HuH-7.5 (cell line): ENCODE measurements at regions not wholly inside any gene's neighbourhood (a gene's known extent, or its start where the extent isn't known, plus 50 kb on each side); places are given as distances from the start of the nearest gene placed in this dataset.
"Not testable (repeated sequence)": the region's sequence is repeated elsewhere in the genome, so short reads cannot be mapped to it uniquely, and the experiment has no call there.

Source experiments
- DNase-seq: peaks from one replicate; pipeline ENCODE4 v3.0.0; 2011; ENCODE audit warnings: low spot score

DNA sequence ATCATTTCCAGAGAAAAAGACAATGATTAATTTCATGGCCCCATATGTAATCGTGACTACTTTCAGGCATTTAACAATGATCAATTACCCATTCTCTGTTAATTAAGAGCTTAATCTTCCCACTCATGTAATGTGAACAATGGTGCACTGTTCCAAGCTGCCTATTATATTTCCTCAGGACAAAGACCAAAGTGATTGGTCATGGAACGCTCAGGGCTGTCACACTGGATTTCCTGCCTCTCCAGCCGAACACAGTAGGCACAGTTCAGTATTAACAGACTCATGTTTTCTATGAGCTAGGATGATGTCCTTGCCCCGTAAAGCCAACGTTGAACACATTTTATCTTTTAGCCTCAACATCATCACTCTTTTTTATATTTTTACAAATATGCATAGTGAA is 142.7 kb upstream of the FZD8 start:
- DNase-seq, result no peak

DNA sequence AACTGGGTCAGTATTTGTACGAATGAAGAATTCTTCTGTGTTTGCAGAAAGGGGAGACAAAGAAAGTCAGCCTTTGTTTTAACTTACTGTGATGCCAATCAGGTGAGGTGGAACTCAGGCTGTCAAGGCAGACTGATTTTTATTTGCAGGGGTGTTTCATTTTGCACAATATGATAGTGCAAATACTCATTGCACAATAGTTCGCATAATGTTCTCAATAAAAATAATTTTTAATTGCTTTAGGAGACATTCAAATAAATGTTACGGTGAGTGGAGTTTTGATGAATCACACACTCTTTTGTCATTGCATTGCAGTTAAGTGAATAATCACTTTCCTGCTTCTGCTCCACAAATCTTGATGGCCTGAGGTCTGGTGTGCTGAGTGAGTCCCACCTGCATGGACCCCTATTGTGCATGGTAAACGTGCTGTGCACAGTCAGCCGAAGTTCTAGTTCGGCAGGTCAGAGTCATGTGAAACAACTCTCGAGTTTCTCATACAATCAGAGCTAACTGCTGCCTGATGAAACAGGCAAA is 141.3 kb upstream of the FZD8 start:
- DNase-seq, result no peak

DNA sequence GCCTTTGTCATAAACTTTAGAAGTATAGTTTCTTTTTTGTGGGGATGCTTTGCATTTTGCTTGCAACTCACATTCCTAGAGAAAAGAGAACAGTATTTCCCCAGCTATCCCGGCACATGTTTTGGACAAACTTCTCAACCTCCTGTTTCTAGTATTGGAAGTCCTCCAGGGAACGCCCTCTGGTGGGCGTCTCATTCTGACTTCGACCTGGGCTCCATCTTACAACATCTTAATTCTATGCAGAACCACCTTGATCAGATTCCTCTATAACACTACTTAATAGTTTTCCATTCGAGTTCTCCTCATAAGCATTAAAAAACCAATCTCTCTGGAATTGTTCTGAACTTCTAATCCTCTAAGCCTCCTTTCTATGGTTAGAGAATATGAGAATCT is 139.5 kb upstream of the FZD8 start:
- DNase-seq, result no peak

DNA sequence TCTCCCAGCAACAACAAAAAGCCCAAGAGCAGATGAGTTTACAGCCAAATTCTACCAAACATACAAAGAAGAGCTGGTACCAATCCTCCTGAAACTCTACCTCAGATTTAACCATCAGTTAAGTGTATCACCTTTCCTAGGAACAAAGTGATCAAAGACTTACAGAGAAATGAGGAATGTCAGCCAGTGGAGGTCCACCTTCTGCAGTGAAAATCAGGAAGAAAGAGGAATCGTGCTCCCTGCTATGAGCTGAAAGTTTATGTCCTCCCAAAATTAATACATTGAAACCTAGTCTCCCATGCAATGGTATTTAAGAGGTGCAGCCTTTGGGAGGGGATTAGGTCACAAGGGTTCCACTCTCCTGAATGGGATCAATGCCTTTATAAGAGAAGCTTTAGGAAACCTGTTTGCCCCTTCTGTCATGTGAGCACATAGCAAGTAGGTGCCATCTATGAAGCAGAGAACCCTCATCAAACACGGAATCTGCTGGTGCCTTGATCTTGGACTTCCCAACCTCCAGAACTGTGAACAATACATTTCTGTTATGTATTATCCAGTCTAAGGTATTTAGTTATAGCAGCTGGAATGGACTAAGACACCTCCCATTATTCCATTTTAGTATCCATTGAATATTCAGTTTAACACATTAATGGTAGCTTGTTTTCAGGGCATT is 139.0 kb upstream of the FZD8 start:
- no peak for DNase-seq

DNA sequence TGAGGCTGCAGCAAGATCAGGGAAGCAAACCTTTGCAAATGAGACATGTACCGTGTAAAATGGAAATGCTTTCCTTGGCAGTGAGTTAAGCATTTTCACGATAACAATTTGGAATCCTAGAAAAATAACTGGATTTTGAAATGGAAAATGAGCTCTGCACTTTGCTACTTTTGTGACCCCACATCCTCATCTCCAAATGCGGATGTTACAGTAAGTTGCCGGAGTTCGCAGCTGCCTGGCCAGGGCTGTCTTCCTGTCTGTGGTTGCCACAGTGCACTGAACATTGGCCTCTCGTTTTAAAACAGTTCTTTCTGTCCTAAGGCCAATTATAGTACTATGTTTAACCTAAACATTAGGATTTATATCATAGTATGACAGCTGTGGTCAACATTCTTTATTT is 136.2 kb upstream of the FZD8 start:
- no peak for DNase-seq

DNA sequence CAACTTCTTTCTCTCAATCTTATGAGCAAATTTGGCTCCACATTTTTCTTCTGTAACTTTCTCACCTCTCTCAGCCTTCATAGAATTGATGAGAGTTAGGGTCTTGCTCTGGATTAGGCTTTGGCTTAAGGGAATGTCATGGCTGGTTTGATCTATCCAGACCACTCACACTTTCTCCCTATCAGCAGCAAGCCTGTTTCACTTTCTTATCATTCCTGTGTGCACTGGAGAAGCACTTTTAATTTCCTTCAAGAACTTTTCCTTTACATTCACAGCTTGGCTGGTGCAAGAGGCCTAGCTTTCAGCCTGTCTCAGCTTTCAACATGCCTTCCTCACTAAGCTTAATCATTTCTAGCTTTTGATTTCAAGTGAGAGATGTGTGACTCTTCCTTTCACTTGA is 134.5 kb upstream of the FZD8 start:
- DNase-seq, result not testable (repeated sequence)

DNA sequence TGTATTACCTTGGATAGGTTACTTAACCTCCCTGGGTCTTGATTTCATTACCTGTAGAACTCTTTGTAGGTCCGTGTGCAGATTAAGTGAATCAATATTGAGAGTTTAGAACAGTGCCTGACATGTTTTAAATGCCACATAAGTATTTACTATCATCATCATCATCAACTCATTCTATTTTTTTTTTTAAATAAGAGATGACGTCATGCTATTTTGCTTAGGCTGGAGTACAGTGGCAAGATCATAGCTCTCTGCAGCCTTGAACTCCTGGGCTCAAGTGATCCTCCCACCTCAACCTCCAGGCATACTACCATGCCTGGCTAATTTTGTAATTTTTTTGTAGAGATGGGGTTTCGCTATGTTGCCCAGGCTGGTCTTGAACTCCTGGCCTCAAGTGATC is 132.0 kb upstream of the FZD8 start:
- no peak for DNase-seq

DNA sequence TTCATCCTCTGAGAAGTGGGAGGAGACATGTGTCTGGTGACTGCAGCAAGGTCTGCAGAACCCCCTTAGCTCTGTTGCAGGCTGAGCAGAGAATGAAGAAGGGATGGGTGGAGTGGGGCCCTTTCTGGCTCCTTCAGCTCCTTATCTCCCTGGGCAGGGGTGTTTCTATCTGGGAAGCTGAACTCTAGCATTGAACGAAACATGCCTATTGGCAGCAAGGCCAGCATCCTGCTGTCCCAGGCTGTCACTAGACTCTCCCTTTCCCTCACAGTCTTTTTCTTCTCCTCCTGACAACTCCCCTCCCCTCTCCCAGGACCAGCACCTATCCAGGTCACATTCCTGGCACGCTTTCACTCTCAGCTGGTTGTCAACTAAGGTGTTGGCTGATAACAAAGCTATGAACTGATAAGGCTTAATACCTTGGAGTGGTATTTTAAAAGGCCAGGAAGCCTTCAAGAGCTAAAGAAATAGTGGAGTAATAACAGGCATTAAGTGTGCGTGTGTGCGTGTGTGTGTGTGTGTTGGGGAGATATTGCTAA is 128.8 kb upstream of the FZD8 start:
- DNase-seq, result no peak

DNA sequence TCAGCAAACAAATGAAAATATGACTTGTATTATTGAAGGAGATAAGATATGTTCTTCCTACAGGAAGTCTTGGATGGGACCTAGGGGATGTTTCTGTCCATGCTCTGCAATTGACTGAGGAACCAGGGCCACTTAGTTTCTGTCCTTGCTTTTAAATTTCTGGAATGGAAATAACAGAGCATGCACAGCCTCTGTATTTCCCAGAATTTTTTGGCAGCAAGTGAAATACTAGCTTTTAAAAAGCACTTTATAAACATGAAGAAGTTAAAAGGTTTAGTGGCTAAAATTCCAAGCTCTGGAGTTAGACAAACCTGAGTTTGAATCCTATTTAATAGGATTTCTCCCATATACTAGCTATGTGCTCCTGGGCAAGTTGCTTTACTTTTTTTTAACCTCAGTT is 127.7 kb upstream of the FZD8 start:
- DNase-seq, result no peak

DNA sequence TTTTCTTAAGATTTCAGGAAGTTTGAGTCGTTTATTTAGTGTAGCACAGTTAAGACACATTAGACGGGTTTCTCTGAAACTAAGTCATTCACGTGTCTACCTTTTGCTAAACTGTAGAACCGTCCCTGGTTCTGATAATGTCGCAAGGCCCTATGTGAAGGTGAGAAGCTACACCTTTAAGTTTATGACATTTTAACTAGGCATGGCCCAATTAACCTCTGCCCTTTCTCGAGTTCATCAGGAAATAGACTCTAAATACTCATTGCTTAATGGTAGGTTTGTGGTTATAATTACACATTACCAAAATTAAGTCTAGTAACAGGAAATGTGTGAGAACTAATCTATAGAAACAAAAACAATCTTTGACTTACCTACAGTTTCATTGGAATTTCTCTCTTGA is 126.6 kb upstream of the FZD8 start:
- no peak for DNase-seq

DNA sequence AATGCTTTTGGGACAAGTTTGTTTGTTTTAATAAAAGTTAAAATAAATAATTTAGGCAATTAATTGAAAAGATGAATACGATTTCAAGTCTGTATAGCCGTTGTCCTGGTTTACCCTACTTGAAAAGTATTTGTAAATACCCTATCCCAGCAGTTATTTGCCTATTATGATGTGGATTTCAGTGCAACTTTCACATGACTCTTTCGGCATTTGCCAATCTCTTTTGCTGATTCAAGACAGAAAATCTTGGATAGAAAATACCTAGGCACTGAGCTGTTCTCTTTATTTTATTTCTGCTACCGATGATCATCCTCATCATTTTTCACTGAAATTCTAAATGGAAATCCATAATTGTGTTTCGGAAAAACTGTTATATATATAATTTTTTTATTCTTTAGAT is 125.9 kb upstream of the FZD8 start:
- no peak for DNase-seq

DNA sequence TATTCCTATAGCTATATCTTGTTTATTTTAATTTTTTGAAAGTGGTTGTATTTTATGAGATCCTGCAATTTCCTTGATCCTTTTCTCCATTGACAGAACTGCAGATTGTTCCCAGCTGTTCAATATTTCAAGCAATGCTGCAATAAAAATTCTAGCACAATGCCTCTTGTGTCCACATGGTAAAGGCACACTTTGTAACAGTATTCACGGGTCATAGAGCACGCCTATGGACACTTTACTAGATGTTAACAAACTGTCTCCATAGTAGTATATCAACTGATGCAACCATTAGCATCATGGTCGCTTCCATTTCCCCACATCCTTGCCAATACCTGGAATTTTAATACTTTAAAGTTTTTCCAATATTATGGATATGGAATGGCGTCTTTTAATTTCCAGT is 123.9 kb upstream of the FZD8 start:
- DNase-seq, result no peak

DNA sequence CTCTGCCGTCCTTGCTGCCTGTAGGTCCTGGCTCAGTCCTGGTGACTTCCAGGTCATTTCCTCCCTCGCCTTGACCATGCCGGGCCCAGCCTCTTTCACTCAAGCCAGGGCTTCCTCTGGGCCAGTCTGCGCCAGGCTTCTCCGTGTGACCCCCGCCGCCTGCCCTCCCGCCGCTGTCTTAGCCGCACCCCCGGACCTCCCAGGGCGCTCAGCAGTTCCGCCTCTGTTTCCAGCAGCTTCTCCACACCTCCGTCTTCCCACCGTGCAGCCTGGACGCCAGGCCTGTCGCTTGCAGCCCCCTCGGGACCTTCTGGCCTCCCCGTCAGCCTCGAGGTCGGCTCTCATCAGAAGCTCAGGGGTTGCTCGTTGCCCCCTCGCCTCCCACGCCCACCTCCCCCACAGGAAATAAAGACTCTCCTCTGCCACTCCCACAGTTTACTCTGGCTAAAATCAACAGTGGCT is 123.0 kb upstream of the FZD8 start:
- no peak for DNase-seq

DNA sequence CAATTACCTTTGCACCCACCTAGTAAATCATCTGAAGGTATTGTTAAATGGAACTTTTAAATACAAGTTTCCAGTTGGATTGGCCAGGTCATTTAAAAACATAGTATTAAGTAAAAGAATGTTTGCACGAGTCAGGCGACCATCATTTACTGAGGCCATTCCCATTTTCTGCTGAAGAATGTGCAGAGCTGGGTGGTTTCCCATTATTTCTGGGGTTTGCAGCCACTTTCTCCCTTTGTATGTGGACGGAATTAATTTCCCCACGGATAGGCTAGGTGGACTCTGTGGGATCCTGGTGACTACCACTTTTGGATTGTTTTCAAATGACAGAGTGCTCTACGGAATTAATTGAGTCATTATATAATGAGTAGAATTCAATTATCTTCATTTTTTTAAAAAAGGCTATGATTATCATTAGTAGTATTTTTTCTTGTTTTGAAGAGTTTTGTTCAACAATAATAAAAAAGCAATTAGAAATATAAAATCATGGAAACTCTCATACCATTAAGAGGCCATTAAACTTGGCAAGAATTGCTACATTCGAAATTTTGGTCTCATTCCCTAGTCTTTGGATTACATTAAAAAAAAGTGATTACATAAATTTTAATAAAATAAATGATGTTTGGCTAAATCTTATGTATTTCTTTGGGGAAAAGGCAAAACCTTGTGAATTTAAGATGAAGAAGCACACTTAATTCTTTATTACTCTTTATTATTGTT is 120.4 kb upstream of the FZD8 start:
- no peak for DNase-seq

DNA sequence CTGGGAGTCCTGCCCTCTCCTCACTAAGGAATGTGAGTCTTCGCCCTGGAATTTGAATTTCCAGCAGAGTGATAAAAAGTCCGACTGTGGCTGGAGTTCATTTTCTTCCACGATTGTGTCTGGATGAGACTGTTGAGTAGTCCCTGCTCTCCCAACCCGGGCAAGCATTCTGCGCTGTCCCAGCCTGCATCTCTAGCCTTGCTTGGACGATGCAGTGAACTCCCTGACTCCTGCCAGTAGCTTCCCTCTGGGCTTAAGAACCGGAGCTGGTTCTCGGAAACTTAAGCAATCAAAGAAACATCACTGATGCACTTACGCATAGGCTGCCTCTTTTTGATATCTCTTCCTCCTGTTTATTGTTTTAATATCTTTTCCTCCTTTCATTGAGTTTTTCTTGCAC is 116.0 kb upstream of the FZD8 start:
- DNase-seq, result no peak

DNA sequence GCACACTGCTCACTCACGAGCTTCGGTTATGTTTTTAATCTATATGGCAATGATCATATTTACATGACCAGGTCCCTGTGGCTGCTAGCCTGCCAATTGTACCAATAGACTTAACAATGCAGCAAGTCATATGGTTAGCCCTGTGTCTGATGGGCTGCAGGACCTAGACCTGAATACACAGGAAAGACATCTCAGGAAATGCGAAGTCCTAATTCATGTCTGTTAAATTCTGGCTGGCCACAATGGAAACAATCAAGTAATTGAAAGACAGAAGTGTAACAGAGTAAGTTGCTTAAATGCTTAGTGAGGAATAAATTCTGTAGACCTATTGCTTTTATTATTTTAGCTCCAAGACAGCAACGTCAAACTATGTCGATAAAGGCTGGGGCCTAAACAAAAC is 112.4 kb upstream of the FZD8 start:
- no peak for DNase-seq

DNA sequence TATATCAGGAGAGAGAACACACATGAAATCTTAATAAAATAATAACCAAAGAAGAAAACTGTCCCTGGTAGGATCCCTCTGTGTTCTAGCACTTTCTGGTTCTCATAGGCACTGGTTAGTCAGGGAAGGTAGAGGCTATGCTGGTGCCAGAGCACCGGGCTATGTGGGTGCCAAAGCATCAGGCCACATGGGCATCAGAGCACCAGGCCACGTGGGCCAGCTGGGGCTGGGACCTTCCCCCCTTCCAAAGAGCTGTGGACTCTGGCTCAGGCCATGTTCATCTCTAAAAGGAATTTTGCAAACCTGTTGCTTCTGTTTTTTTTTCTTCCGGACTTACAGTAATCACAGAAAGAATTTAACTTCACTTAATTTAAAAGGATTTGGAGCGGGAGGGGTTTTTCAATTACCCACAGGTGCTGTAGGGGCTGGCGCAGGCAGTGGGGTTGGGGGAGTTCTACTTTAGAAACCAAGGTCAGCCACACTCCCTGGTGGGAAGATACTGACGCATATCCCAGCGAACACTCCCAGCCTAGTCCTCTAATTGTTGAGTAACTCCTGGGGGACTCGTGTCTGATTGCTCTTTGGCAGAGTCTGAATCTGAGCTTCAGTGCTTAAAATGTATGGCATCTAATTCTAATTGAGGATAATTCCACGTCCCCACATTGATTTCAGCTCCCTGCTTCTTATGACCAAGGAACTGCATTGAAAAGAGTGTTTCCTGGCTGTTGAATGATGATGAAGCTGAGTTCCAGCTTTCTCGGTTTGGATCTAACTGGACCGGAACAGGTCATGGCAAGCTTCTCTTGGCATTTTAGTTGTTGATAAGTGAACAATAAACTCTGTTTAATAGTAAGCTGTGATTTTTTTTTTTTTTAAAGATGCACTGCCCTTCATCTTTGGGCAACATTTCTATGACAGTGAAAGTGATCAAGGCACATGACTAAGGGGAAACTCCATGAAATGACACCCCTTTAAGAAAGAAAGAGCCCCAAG is 110.7 kb upstream of the FZD8 start:
- DNase-seq, result no peak

DNA sequence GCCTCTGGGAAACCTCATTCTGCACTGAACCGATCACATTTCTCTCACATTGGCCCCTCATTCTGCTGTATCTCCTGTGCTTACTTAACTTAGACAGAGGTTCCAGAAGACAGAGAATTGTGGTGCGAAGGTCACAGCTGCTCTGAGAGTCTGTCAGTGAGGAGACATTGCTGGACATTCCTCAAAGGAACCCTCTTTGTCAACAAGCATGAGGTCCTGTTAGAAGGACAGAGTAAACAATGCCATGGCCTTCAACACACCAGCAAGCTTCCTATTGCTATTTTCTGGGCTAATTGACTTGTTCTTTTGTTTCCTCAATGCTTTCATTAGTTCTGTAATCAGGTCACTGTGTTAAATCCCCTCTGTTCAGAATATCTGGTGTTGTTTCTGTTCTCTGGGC is 109.3 kb upstream of the FZD8 start:
- DNase-seq, result no peak

DNA sequence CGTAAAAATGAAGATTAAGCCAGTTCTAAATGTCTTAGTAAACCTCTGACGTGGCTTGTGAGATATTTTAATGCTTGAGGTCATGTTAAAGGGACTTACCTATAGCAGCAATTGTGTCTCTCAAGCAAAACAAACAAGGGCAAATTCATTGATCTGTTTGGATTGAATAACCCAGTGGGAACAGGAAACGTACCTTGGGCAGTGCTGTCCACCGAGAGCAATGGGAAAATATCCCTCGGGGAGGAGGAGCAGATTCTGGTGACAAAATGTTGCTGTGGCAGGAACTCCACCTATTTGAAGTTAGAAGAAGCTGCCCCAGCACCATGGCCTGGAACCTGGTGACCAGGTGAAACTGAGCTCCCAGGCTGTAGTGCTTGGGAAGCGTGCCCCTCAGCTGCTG is 107.1 kb upstream of the FZD8 start:
- no peak for DNase-seq

DNA sequence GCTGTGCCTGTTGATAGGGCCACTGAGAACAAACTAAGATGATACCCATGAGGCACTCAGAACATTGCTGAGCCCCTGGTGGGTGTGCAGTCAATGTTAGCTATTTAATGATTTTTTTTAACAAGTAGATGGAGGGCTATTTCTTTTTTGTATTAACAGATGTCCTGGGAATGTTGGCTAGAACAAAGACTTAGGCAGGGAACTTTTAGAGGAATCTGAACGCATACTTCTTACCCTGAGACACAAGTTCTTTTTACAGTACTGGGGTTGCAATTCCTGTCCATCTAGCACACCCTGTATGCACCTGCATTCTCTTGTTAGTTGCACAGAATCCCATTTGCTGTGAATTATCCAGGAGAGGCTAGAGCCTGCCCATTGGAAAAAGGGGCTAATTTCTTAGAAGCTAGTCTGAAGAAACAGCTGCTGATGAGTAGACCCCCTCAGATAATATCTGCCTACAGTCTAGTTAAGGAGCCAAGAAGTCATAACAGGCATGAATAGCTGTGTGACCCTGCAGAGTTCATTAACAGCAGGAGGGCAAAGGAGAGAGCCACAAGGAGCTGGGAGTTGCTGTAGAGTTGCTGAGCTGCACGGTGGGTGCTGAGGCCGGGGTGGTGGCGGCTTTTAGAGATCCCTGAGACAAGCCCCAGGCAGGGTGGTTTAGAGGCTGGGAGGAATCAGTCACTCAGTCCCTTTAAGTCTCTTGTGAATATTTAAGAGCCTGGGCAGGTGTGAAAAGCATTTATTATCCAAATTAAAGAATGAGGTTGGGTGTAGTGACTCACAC is 103.7 kb upstream of the FZD8 start:
- DNase-seq, result no peak

DNA sequence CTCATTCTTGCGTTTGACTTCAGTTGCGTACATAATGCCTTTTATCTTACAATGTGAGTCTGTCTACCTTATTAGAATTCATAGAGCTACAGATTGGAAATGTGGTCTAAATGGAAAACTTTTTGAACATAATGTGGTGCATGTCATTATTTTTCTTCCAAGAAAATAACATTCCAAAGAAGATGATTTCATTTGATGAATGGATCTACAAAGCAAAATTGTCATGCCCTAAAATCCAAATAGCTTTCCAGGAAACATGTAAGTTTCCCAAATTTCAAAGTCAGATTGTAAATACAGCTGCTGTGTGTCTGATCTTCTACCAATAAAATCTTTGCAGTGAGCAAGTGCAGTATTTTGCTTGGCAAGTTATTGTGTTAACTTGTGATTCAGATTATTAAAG is 101.8 kb upstream of the FZD8 start:
- no peak for DNase-seq
